Right ventricle myocardium superior (tissue), 1 donor: ENCODE measurements at regions not wholly inside any gene's neighbourhood (a gene's known extent, or its start where the extent isn't known, plus 50 kb on each side); places are given as distances from the start of the nearest gene placed in this dataset.

Experiments
- ATAC-seq: fragments of 200-7000 bp; cut with Tn5 transposase; one replicate; pipeline ENCODE4 v1.9.1; 2020; ENCODE audit warnings: mild to moderate bottlenecking; ENCODE audit not compliant: poor library complexity
- DNase-seq: peaks from one replicate; pipeline ENCODE4 v3.0.0-alpha.2; 2020
- intact Hi-C: fragments of 100-400 bp; cut with DNase I; formaldehyde crosslinking; loops from one replicate; pipeline ENCODE4 v1.11.2; 2022
- donor health status: DM: no; HTN: yes; CAD: no; lungs with severe emphysema.

- ATAC-seq (no peak), DNase-seq (no peak)
- intact Hi-C loops: no loop called here
These were observed 976.6 kb downstream of the FAM181B start for GRCh38 chr11:81756864-81757595.

- ATAC-seq: no peak
- intact Hi-C loops: no loop called here
- DNase-seq: no peak
These were observed 984.4 kb downstream of the FAM181B start for GRCh38 chr11:81749245-81749644.

- DNase-seq (no peak), ATAC-seq (no peak)
- intact Hi-C loops: no loop called here
These were observed 989.1 kb downstream of the FAM181B start for GRCh38 chr11:81744336-81745116.

- ATAC-seq (no peak), DNase-seq (no peak)
- intact Hi-C loops: no loop called here
These were observed 1008.0 kb downstream of the FAM181B start for GRCh38 chr11:81725701-81726100.

- DNase-seq: no peak
- ATAC-seq: no peak
- intact Hi-C loops: no loop called here
These were observed 1016.0 kb downstream of the FAM181B start for GRCh38 chr11:81717695-81718094.

GRCh38 chr11:81707881-81708280 lies 1025.8 kb downstream of the FAM181B start:
- DNase-seq (no peak), ATAC-seq (no peak)
- intact Hi-C loops: no loop called here

GRCh38 chr11:81705283-81705682 lies 1028.4 kb downstream of the FAM181B start:
- no peak for ATAC-seq
- intact Hi-C loops: no loop called here

GRCh38 chr11:81700076-81700475 lies 1033.6 kb downstream of the FAM181B start:
- DNase-seq (no peak), ATAC-seq (no peak)
- intact Hi-C loops: no loop called here

More at GRCh38 chr11:81705283-81705682, 1028.4 kb downstream of the FAM181B start:
- no peak for DNase-seq

- ATAC-seq: no peak
- DNase-seq: no peak
- intact Hi-C loops: no loop called here
These were observed 1046.6 kb downstream of the FAM181B start for GRCh38 chr11:81687057-81687456.

- ATAC-seq (no peak), DNase-seq (no peak)
- intact Hi-C loops: no loop called here
These were observed 1059.5 kb downstream of the FAM181B start for GRCh38 chr11:81674211-81674610.

GRCh38 chr11:81673001-81673400 lies 1060.7 kb downstream of the FAM181B start:
- DNase-seq: no peak

GRCh38 chr11:81669935-81670543 lies 1063.6 kb downstream of the FAM181B start:
- DNase-seq: no peak
- no peak for ATAC-seq
- intact Hi-C loops: no loop called here

More at GRCh38 chr11:81673001-81673400, 1060.7 kb downstream of the FAM181B start:
- ATAC-seq: no peak
- intact Hi-C loops: no loop called here

GRCh38 chr11:81658722-81659121 lies 1074.9 kb downstream of the FAM181B start:
- no peak for ATAC-seq
- intact Hi-C loops: no loop called here
- DNase-seq: no peak

- DNase-seq (no peak), ATAC-seq (no peak)
- intact Hi-C loops: no loop called here
These were observed 1078.3 kb downstream of the FAM181B start for GRCh38 chr11:81655351-81655750.

- DNase-seq (no peak), ATAC-seq (no peak)
- intact Hi-C loops: no loop called here
These were observed 1086.3 kb downstream of the FAM181B start for GRCh38 chr11:81647374-81647773.

GRCh38 chr11:81644239-81644840 lies 1089.3 kb downstream of the FAM181B start:
- intact Hi-C loops: no loop called here
- no peak for ATAC-seq
- DNase-seq: no peak

GRCh38 chr11:81634483-81634882 lies 1099.2 kb downstream of the FAM181B start:
- DNase-seq: no peak
- intact Hi-C loops: no loop called here
- ATAC-seq: no peak

- ATAC-seq: no peak
- intact Hi-C loops: no loop called here
These were observed 1131.2 kb downstream of the FAM181B start for GRCh38 chr11:81602508-81602907.

GRCh38 chr11:81596704-81597103 lies 1137.0 kb downstream of the FAM181B start:
- intact Hi-C loops: no loop called here
- ATAC-seq: no peak
- no peak for DNase-seq

More at GRCh38 chr11:81602508-81602907, 1131.2 kb downstream of the FAM181B start:
- no peak for DNase-seq
